ENCODE measurements at regions not wholly inside any gene's neighbourhood (a gene's known extent, or its start where the extent isn't known, plus 50 kb on each side); places are given as distances from the start of the nearest gene placed in this dataset.

DNA sequence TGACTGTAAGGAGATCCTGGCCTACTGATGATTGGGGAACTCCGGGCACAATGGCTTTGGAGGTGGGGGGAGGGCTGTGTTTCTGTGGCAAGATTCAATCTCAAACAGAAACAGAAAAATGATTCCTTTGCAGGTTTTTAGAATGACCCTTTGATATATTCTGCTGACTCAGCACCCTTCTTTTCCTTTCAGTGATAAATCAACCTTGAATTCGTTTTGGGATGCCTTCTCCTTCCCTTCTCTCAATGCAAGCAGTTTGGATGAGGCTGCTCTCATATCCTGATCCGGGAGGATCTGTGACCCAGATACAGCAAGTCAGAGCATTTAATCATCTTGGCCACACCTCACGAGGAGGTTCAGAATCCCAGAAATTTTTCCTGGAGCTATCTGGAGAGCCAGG is 156.1 kb upstream of the PRICKLE2 start:
- TF ChIP-seq, protein P1, sequence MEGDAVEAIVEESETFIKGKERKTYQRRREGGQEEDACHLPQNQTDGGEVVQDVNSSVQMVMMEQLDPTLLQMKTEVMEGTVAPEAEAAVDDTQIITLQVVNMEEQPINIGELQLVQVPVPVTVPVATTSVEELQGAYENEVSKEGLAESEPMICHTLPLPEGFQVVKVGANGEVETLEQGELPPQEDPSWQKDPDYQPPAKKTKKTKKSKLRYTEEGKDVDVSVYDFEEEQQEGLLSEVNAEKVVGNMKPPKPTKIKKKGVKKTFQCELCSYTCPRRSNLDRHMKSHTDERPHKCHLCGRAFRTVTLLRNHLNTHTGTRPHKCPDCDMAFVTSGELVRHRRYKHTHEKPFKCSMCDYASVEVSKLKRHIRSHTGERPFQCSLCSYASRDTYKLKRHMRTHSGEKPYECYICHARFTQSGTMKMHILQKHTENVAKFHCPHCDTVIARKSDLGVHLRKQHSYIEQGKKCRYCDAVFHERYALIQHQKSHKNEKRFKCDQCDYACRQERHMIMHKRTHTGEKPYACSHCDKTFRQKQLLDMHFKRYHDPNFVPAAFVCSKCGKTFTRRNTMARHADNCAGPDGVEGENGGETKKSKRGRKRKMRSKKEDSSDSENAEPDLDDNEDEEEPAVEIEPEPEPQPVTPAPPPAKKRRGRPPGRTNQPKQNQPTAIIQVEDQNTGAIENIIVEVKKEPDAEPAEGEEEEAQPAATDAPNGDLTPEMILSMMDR (conservative IDR thresholded peaks at IDR 0.05), result no peak
- H3K27ac ChIP-seq, result no peak overlapping the region

GRCh38 chr3:64380546-64380945 is 155.3 kb upstream of the PRICKLE2 start:
- TF ChIP-seq, protein P1 (conservative IDR thresholded peaks at IDR 0.05), result no peak
- no peak overlapping the region for H3K27ac ChIP-seq

GRCh38 chr3:64379221-64379620 is 154.0 kb upstream of the PRICKLE2 start:
- TF ChIP-seq, protein P1 (conservative IDR thresholded peaks at IDR 0.05), result no peak
- H3K27ac ChIP-seq, result no peak overlapping the region

GRCh38 chr3:64377942-64378341 is 152.7 kb upstream of the PRICKLE2 start:
- H3K27ac ChIP-seq, result no peak overlapping the region
- TF ChIP-seq, protein P1 (conservative IDR thresholded peaks at IDR 0.05), result no peak

- H3K27ac ChIP-seq, result no peak overlapping the region
- TF ChIP-seq, protein P1 (conservative IDR thresholded peaks at IDR 0.05), result no peak
Measured at GRCh38 chr3:64375737-64376136, 150.5 kb upstream of the PRICKLE2 start.

- no peak overlapping the region for H3K27ac ChIP-seq
- TF ChIP-seq, protein P1 (conservative IDR thresholded peaks at IDR 0.05), result no peak
Measured at GRCh38 chr3:64369390-64369789, 144.1 kb upstream of the PRICKLE2 start.

DNA sequence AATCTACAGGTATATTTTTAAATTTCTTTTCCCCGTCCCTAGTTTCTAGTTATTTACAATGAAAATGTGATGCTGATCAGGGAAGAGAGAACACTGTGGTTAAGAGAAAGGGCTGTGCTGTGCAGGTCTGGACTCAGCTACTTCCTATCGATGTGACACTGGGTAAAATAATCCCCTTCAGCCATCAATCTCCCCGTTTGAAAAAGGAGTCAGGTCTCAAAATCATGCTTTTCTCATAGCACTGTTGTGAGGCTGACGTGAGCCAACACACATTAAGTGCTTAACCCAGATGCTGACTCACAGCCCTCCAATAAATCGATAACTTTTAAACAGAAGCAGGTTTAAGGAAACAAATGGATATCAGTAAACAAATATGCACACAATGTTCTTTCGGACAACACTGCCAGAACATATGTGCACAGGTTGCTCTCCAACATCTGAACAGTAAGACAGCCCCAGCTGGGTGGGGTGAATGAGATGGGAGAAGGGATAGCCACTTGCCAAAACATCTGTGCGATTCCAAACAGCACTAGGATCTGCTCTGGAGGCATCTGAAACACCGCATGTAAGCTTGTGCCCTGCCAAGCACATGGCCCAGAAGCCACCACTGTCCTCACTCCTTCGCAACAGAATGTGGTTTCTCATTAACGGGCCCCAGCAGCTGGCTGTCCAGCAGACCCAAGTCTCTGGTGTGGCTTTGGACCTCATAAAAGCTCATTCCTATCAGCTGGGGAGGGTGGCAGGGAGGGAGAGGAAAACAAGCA is 143.2 kb upstream of the PRICKLE2 start:
- peak overlapping the region; percentile 20 for H3K27ac ChIP-seq
- TF ChIP-seq, protein P1 (conservative IDR thresholded peaks at IDR 0.05), result no peak
